Omental fat pad (tissue), 3 donors: ENCODE measurements at regions not wholly inside any gene's neighbourhood (a gene's known extent, or its start where the extent isn't known, plus 50 kb on each side); places are given as distances from the start of the nearest gene placed in this dataset.

Source experiments
- ATAC-seq: fragments of 150-250 bp; one replicate; pipeline ENCODE4 v1.9.1; 2016; ENCODE audit warnings: mild to moderate bottlenecking, moderate library complexity; ENCODE audit not compliant: low FRiP score
- DNase-seq: peaks from one replicate; pipeline ENCODE4 v3.0.0-alpha.2; 2019; ENCODE audit warnings: low spot score
- TF ChIP-seq, protein P1 (sequence below), 3 donors: fragments of 450-650 bp; IDR thresholded peaks; one replicate each; pipeline ENCODE4 v1.5.1; 2016 to 2017; ENCODE audit warnings: antibody characterized with exemption in 3 of 3, mild to moderate bottlenecking in 3 of 3, moderate library complexity in 2 of 3

DNA sequence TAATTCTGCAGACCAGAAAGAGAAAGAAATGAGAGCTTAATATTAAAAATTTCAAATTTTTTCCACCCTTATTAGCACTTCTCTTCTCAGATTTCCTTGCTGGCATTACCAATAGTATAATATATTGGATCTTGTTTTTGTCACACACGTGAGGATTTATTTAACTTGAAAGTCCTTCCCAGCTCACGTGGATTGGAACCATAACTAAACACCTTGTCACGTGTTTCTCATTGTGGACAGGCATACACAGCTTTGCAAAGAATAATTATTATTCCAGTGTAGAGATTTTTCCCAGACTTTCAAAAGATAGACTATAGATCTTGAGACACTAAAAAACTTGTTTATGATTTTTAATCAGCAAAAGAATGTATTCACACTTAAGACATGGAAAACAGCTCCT, 123.8 kb upstream of the LPAR1 start:
- TF ChIP-seq, protein P1, sequence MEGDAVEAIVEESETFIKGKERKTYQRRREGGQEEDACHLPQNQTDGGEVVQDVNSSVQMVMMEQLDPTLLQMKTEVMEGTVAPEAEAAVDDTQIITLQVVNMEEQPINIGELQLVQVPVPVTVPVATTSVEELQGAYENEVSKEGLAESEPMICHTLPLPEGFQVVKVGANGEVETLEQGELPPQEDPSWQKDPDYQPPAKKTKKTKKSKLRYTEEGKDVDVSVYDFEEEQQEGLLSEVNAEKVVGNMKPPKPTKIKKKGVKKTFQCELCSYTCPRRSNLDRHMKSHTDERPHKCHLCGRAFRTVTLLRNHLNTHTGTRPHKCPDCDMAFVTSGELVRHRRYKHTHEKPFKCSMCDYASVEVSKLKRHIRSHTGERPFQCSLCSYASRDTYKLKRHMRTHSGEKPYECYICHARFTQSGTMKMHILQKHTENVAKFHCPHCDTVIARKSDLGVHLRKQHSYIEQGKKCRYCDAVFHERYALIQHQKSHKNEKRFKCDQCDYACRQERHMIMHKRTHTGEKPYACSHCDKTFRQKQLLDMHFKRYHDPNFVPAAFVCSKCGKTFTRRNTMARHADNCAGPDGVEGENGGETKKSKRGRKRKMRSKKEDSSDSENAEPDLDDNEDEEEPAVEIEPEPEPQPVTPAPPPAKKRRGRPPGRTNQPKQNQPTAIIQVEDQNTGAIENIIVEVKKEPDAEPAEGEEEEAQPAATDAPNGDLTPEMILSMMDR (IDR thresholded peaks at IDR 0.05) = no peak
- no peak for ATAC-seq
- DNase-seq = no peak

DNA sequence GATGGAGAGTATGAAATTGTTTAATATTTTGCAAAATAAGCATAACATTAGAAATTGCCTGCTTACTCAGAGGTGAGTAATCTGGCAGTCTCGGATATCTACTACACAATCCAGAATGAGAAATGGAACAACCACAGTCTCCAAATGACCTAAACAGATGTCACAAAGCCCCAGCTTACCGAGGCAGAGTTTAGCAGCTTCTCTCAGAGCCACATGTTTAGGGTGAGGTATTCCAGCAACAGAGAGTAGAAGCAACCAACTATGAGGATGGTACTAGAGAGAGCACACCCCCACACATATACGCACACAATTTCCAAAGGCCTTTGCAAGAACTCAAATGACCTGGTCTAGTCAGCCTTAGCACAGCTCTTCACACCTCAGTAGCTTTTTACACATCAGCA, 122.7 kb upstream of the LPAR1 start:
- TF ChIP-seq, protein P1 (IDR thresholded peaks at IDR 0.05) = no peak
- DNase-seq (no peak), ATAC-seq (peak; percentile 48)

DNA sequence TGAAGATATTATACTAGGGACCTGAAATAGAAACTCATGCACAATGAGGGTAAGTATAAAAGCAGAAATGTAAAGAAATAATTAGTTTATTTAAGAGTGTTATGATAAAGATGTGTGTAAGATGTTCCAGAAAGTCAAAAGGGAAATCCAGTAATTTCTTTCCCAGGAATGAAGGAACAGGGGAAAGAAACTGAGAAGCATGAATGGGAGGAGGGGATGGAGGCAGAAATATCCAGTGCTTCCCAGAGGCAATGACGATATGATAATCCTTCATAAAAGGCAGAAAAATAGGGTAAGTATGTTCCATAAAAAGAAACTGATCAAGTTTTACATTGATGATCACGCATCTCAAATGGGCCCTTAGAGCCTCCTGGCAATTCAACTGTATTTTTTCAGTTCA, 120.7 kb upstream of the LPAR1 start:
- ATAC-seq (no peak), DNase-seq (no peak)
- TF ChIP-seq, protein P1 (IDR thresholded peaks at IDR 0.05) = no peak

DNA sequence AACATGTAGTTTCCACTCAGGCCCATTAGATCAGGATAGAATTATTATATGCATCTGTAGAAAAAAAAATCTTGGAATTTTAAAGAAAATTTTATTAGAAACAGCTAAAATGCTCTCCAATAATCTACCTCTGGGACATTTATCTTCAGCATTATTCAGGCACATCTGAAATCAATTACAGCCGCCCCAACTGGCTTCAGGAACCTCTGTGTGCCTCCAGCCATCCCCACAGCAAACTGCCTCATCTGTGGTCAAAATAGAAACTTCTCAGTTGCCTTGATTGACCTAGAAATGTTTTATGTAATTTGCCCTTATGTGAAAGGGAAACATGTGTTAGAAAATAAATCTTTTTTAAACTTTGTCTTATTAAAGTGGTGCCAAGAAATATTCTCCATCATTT, 120.1 kb upstream of the LPAR1 start:
- no peak for ATAC-seq
- TF ChIP-seq, protein P1 (IDR thresholded peaks at IDR 0.05) = no peak

DNA sequence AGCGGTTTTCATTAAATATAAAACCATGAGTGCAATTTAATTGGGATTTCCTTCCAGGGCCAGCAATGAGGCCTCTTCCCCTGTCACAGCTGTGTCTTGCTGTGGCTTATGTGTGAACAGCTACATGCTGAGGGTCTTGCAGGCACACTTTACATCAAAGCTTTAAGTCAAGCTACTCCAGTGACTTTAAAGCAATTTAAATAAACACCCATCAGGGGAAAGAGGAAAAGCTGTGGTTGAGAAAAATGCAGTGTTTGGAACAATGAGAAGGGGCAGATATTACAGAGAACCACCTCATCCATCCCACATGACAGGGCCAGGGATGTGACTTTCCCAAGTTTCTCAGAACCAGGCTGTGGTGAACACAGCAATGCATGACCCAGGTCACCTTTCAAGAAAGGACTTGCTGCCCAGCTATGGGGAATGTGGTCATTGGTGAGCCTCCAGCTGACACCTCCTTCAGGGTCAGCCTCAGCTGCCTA, 115.9 kb upstream of the LPAR1 start:
- ATAC-seq (no peak), DNase-seq (no peak)
- TF ChIP-seq, protein P1 (IDR thresholded peaks at IDR 0.05) = no peak

More for the DNA sequence above, 120.1 kb upstream of the LPAR1 start:
- no peak for DNase-seq

DNA sequence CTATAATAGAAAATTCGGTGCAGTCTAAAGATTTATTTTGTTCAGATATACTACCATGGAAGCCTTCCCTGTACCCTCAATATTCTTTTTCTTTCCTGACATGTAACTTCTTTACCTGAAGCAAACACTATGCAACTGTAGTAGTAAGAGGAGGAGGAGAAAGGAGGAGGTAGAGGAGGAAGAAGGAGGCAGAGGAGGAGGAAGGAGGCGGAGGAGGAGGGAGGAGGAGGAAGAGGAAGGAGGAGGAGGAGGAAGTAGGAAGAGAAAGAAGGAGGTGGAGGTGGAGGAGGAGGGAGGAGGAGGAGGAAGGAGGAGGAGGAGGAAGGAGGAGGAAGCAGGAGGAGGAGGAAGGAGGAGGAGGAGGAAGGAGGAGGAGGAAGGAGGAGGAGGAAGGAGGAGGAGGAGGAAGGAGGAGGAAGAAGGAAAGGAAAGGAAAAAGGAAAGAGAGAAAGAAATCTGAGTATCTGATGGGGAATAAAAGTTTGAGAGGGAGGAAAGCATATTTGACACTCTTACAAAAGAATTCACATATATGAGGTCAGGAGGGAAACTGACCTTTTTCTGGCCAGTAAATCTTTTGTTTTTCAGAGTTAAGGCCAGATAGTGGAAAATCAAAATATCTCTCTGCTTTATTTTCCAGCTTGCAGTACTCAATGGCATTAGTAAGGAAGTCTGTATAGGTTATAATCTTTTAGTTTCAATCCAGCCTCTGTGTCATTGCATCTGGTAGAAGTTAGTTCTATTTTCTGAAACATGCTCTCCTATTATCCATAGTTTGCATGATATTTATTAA, 114.5 kb upstream of the LPAR1 start:
- TF ChIP-seq, protein P1 (IDR thresholded peaks at IDR 0.05) = no peak
- ATAC-seq (no peak), DNase-seq (no peak)

DNA sequence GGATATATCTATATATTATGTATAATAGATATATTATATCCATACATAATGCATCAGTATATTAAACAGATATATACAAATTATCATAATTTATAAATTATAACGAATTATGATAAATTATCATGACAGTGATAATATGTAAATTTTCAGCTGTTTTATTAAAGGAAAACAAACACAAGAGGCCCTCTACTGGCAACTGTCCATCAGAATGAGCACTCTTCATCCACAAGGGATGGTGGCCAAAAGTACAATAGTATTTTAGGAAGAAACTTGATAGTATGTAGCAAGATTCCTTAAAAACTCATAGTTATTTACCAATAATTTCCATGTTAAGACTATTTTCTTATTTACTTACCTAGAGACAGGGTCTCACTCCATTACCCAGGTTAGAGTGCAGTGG, 113.3 kb upstream of the LPAR1 start:
- TF ChIP-seq, protein P1 (IDR thresholded peaks at IDR 0.05) = no peak
- ATAC-seq (no peak), DNase-seq (no peak)
